GM18511 (cell line): ENCODE measurements at regions not wholly inside any gene's neighbourhood (a gene's known extent, or its start where the extent isn't known, plus 50 kb on each side); places are given as distances from the start of the nearest gene placed in this dataset.

Experiments used
- ATAC-seq: cut with Tn5 transposase; IDR thresholded peaks from one replicate; pipeline ENCODE4 v1.9.1; 2021; ENCODE audit warnings: mild to moderate bottlenecking, moderate library complexity; ENCODE audit not compliant: unreplicated experiment

DNA sequence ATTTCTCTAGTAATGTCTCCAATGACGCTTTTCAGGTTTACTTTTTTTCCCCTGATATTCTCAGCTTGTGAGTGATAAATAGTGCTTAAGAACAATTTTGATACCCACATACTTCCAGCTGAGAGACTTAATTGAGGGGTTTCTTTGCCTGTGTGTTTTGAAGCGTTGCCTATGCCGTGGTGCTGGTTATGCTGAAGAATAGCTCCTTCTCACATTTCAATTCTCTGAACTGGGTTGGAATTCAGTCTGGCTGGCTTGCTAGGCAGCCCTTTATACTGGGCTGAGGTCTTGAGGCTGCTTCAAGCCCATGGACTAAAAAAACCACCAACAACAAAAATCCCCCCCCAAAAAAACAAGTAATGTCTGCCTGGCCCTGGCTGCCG is 87.4 kb downstream of the CHST2 start:
- ATAC-seq = no peak

DNA sequence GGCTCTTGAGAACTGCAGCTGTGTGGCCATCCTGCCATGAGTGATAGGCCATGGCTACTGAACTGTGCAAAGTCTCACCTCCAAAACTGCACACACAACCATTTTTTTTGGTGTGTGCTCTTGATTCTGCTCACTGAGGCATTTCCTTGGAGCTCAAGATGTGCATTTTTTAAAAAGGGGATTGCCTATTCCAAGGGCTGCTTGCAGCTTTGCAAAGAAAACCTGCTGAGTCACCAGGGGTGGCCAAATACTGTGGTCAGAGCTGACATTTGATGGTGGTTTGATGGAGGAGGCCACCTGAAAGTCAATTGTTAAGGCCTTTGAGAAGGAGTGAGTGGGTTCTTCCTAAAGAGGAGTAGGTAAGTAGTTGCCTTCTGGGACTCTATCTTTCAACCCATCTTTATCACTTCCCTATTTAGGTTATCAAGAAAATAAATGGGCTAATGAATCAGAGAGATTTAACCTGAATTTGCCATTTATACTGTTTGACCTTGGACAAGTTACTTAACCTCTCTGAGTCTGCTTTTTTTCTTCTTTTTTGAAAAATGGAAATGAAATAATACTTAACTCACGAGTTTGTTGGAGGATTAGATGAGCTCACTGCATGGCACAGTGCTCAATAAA is 87.9 kb downstream of the CHST2 start:
- peak; percentile 88 for ATAC-seq

DNA sequence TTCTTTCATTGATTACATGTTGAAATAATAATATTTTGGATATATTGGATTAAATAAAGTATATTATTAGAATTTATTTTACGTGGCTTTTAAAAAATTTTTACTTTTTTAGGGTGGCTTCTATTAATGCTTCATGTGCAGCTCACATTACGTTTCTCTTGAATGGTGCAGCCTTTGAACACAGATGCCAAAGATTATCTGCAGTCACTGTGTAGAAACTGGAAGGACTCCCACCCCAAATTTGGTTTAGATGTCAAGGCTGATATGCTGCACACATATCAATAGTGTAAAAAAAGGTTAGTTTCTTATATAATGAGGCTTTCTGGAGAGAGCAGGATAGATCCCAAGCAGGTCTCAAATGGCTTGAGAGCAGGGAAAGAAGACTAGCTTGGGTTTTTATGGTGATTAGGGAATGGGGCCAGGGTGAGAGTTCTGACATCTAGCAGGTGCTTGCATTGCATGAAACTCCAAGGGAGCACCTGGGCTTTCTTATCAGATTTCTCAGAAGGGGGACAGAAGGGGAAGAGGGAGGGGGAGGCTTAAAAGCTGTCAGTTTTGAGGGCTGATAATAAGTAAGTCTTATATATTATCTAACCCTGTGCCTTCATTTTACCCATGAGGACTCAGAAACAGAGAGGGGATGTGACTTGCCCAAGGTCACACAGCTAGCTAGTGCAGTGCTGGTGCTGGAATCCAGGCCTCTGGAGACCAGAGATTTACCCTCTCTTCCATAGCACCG is 89.6 kb downstream of the CHST2 start:
- no peak for ATAC-seq

- no peak for ATAC-seq
These were observed 90.1 kb downstream of the CHST2 start for GRCh38 chr3:143209715-143210059.

DNA sequence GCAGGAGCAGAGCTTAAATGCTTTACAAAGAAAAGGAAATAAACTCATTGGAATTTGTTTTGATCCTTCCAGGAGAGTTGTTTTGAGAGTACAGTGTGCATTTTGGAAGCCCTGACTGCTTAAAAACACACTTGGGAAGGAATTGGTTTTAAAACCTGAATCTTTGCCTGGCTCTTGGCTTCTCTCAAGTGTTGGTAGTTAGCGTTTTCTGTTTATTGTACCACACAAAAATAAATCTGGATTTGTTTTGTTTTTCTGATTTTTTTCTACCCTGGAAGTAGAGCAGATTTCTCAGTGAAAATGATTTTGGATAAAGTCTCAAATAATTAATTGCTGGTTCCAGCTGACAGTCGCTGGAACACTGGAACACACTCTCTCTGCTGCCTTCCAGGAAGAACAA is 90.6 kb downstream of the CHST2 start:
- no peak for ATAC-seq

DNA sequence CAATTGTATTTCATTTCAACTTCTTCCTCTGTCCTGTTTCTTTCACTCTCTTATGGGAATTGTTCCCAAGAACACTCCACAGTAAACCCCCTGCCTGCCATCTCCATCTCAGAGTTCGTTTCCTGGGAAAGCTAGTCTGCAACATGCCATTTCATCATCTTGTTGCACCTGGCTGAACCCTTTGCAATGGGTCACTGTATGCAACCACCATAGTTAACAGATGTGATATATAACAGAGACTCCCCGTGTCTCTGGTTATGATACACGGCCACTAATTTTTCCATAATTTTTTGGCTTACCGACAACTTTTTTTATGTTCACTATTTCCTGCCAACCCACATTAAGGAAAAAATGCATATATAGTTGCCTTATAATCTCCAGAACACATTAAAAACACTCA is 95.5 kb downstream of the CHST2 start:
- no peak for ATAC-seq
